Mesenchymal stem cell (in vitro differentiated cells and primary cell): ENCODE measurements at regions not wholly inside any gene's neighbourhood (a gene's known extent, or its start where the extent isn't known, plus 50 kb on each side); places are given as distances from the start of the nearest gene placed in this dataset.

ENCODE experiments used
- DNase-seq: peaks from one replicate; pipeline ENCODE4 v3.0.0-alpha.2; 2013
- H2AFZ ChIP-seq: one replicate; pipeline ENCODE4 v1.6.1; 2013; ENCODE audit warnings: low read depth, mild to moderate bottlenecking, control low read depth, inconsistent platforms, low read length, moderate library complexity
- H2AK5ac ChIP-seq: 2 replicates; pipeline ENCODE4 v1.6.1; 2013; ENCODE audit warnings: low read length, moderate library complexity, mild to moderate bottlenecking, inconsistent platforms; ENCODE audit not compliant: severe bottlenecking
- H2BK120ac ChIP-seq: one replicate; pipeline ENCODE4 v1.6.1; 2013; ENCODE audit warnings: low read depth, mild to moderate bottlenecking, inconsistent platforms, low read length, moderate library complexity
- H2BK12ac ChIP-seq, 2 experiments: one replicate each; pipeline ENCODE4 v1.6.1; 2013; ENCODE audit warnings: inconsistent platforms in 2 of 2, low read length in 2 of 2, mild to moderate bottlenecking in 2 of 2, moderate library complexity in 2 of 2, control low read depth in 1 of 2
- H2BK15ac ChIP-seq: one replicate; pipeline ENCODE4 v1.6.1; 2013; ENCODE audit warnings: mild to moderate bottlenecking, low read depth, inconsistent platforms; ENCODE audit not compliant: poor library complexity, severe bottlenecking
- H2BK5ac ChIP-seq: 2 replicates; pipeline ENCODE4 v1.6.1; 2013; ENCODE audit warnings: low read depth, mild to moderate bottlenecking, low read length, control low read depth, inconsistent platforms; ENCODE audit not compliant: poor library complexity, severe bottlenecking
- H3K14ac ChIP-seq, 2 experiments: one replicate each; pipeline ENCODE4 v1.6.1; 2013; ENCODE audit warnings: inconsistent platforms in 2 of 2, low read length in 2 of 2, control low read depth in 1 of 2, mild to moderate bottlenecking in 1 of 2, moderate library complexity in 1 of 2
- H3K18ac ChIP-seq, 2 experiments: one replicate each; pipeline ENCODE4 v1.6.1; 2013; ENCODE audit warnings: inconsistent platforms in 2 of 2, low read length in 2 of 2, control low read depth in 1 of 2, low read depth in 1 of 2, mild to moderate bottlenecking in 1 of 2
- H3K23ac ChIP-seq, 2 experiments: one replicate each; pipeline ENCODE4 v1.6.1; 2013; ENCODE audit warnings: inconsistent platforms in 2 of 2, low read length in 2 of 2, mild to moderate bottlenecking in 2 of 2, moderate library complexity in 2 of 2, control low read depth in 1 of 2
- H3K27ac ChIP-seq: 2 replicates; pipeline ENCODE4 v1.5.1; 2013; ENCODE audit warnings: mild to moderate bottlenecking, moderate library complexity, low read length, control low read depth, inconsistent platforms; ENCODE audit not compliant: poor library complexity, severe bottlenecking
- H3K27me3 ChIP-seq, 2 experiments: 2 replicates each; pipeline versions ENCODE4 v1.6.1 to v1.7.0; 2013; ENCODE audit warnings: low read length in 2 of 2, mild to moderate bottlenecking in 2 of 2, moderate library complexity in 2 of 2, control low read depth in 1 of 2, inconsistent platforms in 1 of 2; ENCODE audit not compliant: control insufficient read depth in 1 of 2, insufficient read depth in 1 of 2
- H3K36me3 ChIP-seq, 2 experiments: 2 replicates each; pipeline versions ENCODE4 v1.6.1 to v1.7.0; 2013; ENCODE audit warnings: low read length in 2 of 2, control low read depth in 1 of 2, inconsistent platforms in 1 of 2, low read depth in 1 of 2, mild to moderate bottlenecking in 1 of 2; ENCODE audit not compliant: insufficient read depth in 2 of 2, control insufficient read depth in 1 of 2
- H3K4ac ChIP-seq, 2 experiments: one replicate each; pipeline ENCODE4 v1.6.1; 2013; ENCODE audit warnings: inconsistent platforms in 2 of 2, low read length in 2 of 2, mild to moderate bottlenecking in 2 of 2, moderate library complexity in 2 of 2, control low read depth in 1 of 2, low read depth in 1 of 2
- H3K4me1 ChIP-seq: 2 replicates; pipeline ENCODE4 v1.6.1; 2013; ENCODE audit warnings: low read depth, low read length, control low read depth; ENCODE audit not compliant: control insufficient read depth, insufficient read depth
- H3K4me2 ChIP-seq: 2 replicates; pipeline ENCODE4 v1.6.1; 2013; ENCODE audit warnings: low read length, mild to moderate bottlenecking, inconsistent platforms; ENCODE audit not compliant: poor library complexity, severe bottlenecking
- H3K4me3 ChIP-seq, 2 experiments: 2 replicates each; pipeline versions ENCODE4 v1.5.1 to v1.7.0; 2013; ENCODE audit warnings: low read length in 2 of 2, mild to moderate bottlenecking in 2 of 2, control low read depth in 1 of 2, low read depth in 1 of 2; ENCODE audit not compliant: insufficient read depth in 1 of 2
- H3K79me1 ChIP-seq: replicated peaks from 2 replicates; pipeline ENCODE4 v1.6.1; 2013; ENCODE audit warnings: mild to moderate bottlenecking, control low read depth, low read length, inconsistent platforms; ENCODE audit not compliant: poor library complexity, severe bottlenecking
- H3K9ac ChIP-seq: 2 replicates; pipeline ENCODE4 v1.7.0; 2013; ENCODE audit warnings: mild to moderate bottlenecking, low read length, moderate library complexity
- H3K9me3 ChIP-seq: 2 replicates; pipeline ENCODE4 v1.7.0; 2013; ENCODE audit warnings: mild to moderate bottlenecking, low read length; ENCODE audit not compliant: control insufficient read depth
- H4K8ac ChIP-seq: one replicate; pipeline ENCODE4 v1.6.1; 2013; ENCODE audit warnings: inconsistent platforms, mild to moderate bottlenecking, low read length, moderate library complexity
- H4K91ac ChIP-seq: one replicate; pipeline ENCODE4 v1.6.1; 2013; ENCODE audit warnings: mild to moderate bottlenecking, low read length, inconsistent platforms
- WGBS: methylation state at CpG from one replicate; pipeline ENCODE4 v1.1.7; 2013; ENCODE audit warnings: mixed read lengths; 5-methylcytosine and 5-hydroxymethylcytosine counted together

DNA sequence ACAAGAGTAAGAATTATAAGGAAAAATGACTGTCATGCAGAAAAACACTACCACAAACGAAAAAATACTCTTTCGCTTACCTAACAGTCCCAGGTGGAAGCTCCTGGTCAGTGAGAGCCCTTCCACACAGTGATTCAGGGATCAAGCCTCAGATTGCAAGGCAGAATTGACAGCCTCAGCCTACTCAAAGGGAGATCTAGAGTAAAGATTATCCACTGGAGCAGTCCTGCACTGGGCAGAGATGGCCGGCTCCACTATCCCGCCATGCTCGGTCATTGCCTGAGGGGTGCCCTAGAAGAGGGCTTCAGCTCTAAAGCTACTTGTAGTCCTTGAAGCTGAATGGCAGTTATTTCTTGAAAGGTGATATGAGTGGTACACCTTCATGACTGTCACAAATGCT is 174.7 kb downstream of the TTC8 start:
- Histone ChIP-seq H2BK15ac (no peak overlapping the region), H2BK12ac (peak overlapping the region in 1 of 2 experiments; percentile 37), H3K18ac (peak overlapping the region in 1 of 2 experiments; percentile 7), H3K4ac (no peak overlapping the region), H3K79me1 (no peaks in the 10 kb centered on the region), H2AFZ (no peak overlapping the region), H3K4me2 (no peak overlapping the region), H3K4me1 (peaks cover 8% of the 10 kb centered on the region), H2BK5ac (no peak overlapping the region), H3K14ac (no peak overlapping the region), H4K91ac (no peak overlapping the region), H3K36me3 (no peaks in the 10 kb centered on the region), H3K27me3 (no peaks in the 10 kb centered on the region), H3K23ac (no peak overlapping the region), H2AK5ac (no peak overlapping the region), H3K4me3 (no peak overlapping the region), H2BK120ac (no peak overlapping the region), H4K8ac (no peak overlapping the region), H3K9me3 (peaks cover 3% of the 10 kb centered on the region), H3K9ac (no peak overlapping the region), H3K27ac (no peak overlapping the region)
- no peak for DNase-seq
- WGBS: 94% methylated on average over 5 of the region's 5 CpGs

GRCh38 chr14:89000007-89000942 is 175.8 kb downstream of the TTC8 start:
- Histone ChIP-seq H2BK120ac (no peak overlapping the region), H3K27ac (no peak overlapping the region), H3K9me3 (peaks cover 3% of the 10 kb centered on the region), H3K23ac (no peak overlapping the region), H3K4me3 (no peak overlapping the region), H3K4ac (no peak overlapping the region), H3K14ac (peak overlapping the region in 1 of 2 experiments; percentile 88), H2BK15ac (no peak overlapping the region), H3K18ac (peak overlapping the region; percentile 4 to 7), H2AK5ac (no peak overlapping the region), H3K4me1 (peaks cover 7% of the 10 kb centered on the region), H2BK5ac (no peak overlapping the region), H3K27me3 (no peaks in the 10 kb centered on the region), H2BK12ac (peak overlapping the region; percentile 60 to 93), H3K4me2 (no peak overlapping the region), H3K79me1 (no peaks in the 10 kb centered on the region), H3K9ac (no peak overlapping the region), H2AFZ (peak overlapping the region; percentile 73), H4K91ac (peak overlapping the region; percentile 34), H4K8ac (no peak overlapping the region), H3K36me3 (no peaks in the 10 kb centered on the region)
- peak; percentile 95 for DNase-seq
- 69% methylated on average over 9 of the region's 9 CpGs for WGBS

DNA sequence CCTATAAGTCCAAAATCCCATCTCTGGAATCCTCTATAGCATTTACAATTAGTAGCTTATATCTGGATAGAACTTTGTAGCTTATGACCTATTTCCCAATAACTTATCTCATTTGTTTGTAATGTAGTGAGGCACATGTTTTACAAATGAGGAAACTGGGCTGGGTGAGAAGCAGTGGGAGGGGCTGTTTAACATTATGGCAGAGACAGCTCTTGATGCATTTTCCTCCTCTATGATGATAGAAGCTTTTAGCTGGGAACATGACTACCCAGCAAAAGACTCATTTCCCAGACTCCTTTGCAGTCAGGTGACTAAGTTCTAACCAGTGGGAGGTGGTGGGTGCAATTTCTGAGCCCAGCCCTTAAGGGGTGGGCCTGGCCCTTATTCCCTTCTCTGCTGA is 179.7 kb downstream of the TTC8 start:
- H2BK12ac ChIP-seq: no peak overlapping the region
- H3K79me1 ChIP-seq: no peaks in the 10 kb centered on the region
- no peak overlapping the region for H3K4ac ChIP-seq
- no peak overlapping the region for H2AFZ ChIP-seq
- H3K9me3 ChIP-seq: peaks cover 1% of the 10 kb centered on the region
- peak; percentile 75 for DNase-seq
- peaks cover 5% of the 10 kb centered on the region for H3K4me1 ChIP-seq
- no peak overlapping the region for H4K91ac ChIP-seq
- H2BK120ac ChIP-seq: no peak overlapping the region
- H3K18ac ChIP-seq: no peak overlapping the region
- no peaks in the 10 kb centered on the region for H3K36me3 ChIP-seq
- H3K27ac ChIP-seq: no peak overlapping the region
- no peak overlapping the region for H4K8ac ChIP-seq
- H3K4me3 ChIP-seq: no peak overlapping the region
- no peak overlapping the region for H3K9ac ChIP-seq
- no peaks in the 10 kb centered on the region for H3K27me3 ChIP-seq
- H2BK15ac ChIP-seq: no peak overlapping the region
- H3K23ac ChIP-seq: no peak overlapping the region
- no peak overlapping the region for H2AK5ac ChIP-seq
- H3K4me2 ChIP-seq: no peak overlapping the region
- H2BK5ac ChIP-seq: no peak overlapping the region
- H3K14ac ChIP-seq: no peak overlapping the region

DNA sequence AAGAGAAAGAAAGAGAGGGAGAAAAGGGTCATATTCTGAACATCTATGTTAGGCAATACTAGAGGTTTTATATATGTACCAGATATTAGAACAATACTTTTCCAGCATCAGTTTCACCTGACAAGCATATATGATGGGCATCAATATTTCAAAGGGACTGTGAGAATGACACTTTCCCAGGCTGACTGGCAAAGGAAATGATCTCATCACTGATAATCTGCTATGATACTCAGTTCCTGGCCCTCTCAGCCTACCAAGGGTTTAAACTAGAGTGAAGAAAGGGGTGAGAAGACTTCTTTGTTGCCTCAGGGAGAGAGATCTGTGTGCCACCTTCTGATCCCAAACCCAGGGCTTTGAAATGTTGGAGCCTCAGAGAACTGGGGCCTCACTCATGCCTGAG is 183.5 kb downstream of the TTC8 start:
- Histone ChIP-seq H2BK15ac (no peak overlapping the region), H3K27ac (no peak overlapping the region), H3K23ac (no peak overlapping the region), H3K36me3 (no peaks in the 10 kb centered on the region), H2BK120ac (no peak overlapping the region), H3K18ac (no peak overlapping the region), H2AK5ac (no peak overlapping the region), H3K4me2 (no peak overlapping the region), H2AFZ (no peak overlapping the region), H3K79me1 (no peaks in the 10 kb centered on the region), H3K4me1 (no peaks in the 10 kb centered on the region), H3K27me3 (no peaks in the 10 kb centered on the region), H4K8ac (no peak overlapping the region), H3K9me3 (no peaks in the 10 kb centered on the region), H4K91ac (no peak overlapping the region), H2BK12ac (no peak overlapping the region), H3K14ac (no peak overlapping the region), H3K4ac (no peak overlapping the region), H3K9ac (no peak overlapping the region), H3K4me3 (no peak overlapping the region), H2BK5ac (no peak overlapping the region)
- DNase-seq: no peak
